ENCODE measurements at regions not wholly inside any gene's neighbourhood (a gene's known extent, or its start where the extent isn't known, plus 50 kb on each side); places are given as distances from the start of the nearest gene placed in this dataset.
A peak's percentile ranks its signal among the peaks of the same experiment; 100 is the strongest.

DNA sequence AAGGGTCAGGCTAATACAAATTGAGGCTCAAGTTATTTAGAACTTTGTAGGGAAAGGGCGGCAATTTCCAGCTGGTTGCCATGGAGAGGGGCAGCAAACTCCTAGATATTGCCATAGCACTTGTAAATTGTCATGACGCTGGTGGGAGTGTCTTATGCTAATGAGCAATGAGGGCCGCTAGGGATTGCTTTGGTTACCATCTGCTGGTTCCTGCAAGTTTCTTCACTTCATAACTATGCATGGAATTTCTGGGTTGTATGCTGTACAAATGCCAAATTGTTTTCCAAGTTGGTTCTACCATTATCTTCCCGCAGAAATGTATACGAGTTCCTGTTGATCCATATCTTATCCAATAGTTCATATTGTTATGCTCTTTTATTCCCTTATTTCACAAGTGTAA lies 1339.4 kb downstream of the EFNB2 start:
- Histone ChIP-seq H3K27me3 (ENCODE audit: control insufficient read depth, insufficient read depth, low read length) (no peaks in the 10 kb centered on the region), H3K36me3 (ENCODE audit: control insufficient read depth, insufficient read depth, low read length) (no peaks in the 10 kb centered on the region), H3K4me3 (ENCODE audit: low read depth, low read length) (no peak overlapping the region)
- no peak for TF ChIP-seq CTCF (IDR thresholded peaks at IDR 0.05; ENCODE audit: insufficient read depth, low read length, severe bottlenecking)
- FAIRE-seq (no peak), DNase-seq (ENCODE audit: low read depth) (peak; percentile 63)

DNA sequence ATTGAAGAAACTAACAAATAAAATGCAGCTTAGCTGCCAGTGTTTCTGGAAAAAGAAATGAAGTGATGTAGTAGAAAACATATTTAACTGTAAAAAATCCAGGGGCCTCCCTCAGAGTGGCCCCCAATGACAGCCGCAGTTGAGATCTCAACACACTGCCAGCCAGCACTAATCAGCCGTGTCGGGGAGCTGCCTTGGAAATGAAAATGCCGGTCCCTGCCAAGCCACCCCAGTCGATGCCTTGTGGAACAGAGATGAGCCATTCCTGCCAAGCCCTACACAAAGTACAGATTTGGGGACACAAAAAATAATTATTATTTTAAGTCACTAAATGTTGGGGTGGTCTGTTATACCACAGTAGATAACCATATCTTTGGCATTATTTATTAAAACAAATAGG lies 1342.4 kb downstream of the EFNB2 start:
- H3K27me3 ChIP-seq (ENCODE audit: control insufficient read depth, insufficient read depth, low read length) = no peaks in the 10 kb centered on the region
- H3K4me3 ChIP-seq (ENCODE audit: low read depth, low read length) = no peak overlapping the region
- TF ChIP-seq CTCF (IDR thresholded peaks at IDR 0.05; ENCODE audit: insufficient read depth, low read length, severe bottlenecking) = no peak
- DNase-seq (ENCODE audit: low read depth) (no peak), FAIRE-seq (no peak)
- no peaks in the 10 kb centered on the region for H3K36me3 ChIP-seq (ENCODE audit: control insufficient read depth, insufficient read depth, low read length)

DNA sequence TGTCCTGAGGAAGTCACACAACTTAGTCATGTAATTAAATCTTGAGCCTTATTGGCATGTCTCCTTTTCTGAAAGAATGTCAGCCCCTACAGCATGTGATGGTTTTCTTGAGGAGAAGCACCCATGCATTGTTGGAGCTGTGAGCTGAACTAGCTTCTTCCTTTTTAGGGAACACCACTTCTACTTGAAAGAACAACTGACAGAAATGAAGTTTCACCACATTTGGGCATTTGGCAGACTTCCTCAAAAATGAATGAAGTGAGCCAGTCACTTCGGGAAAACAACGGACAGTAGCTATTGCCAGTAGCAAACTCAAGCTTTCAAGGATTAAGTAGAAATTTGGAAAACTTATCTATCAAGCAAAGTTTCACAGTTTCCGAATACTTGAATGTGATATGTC lies 1351.3 kb downstream of the EFNB2 start:
- FAIRE-seq (no peak), DNase-seq (ENCODE audit: low read depth) (no peak)
- no peaks in the 10 kb centered on the region for H3K27me3 ChIP-seq (ENCODE audit: control insufficient read depth, insufficient read depth, low read length)
- no peaks in the 10 kb centered on the region for H3K36me3 ChIP-seq (ENCODE audit: control insufficient read depth, insufficient read depth, low read length)
- no peak for TF ChIP-seq CTCF (IDR thresholded peaks at IDR 0.05; ENCODE audit: insufficient read depth, low read length, severe bottlenecking)
- no peak overlapping the region for H3K4me3 ChIP-seq (ENCODE audit: low read depth, low read length)

DNA sequence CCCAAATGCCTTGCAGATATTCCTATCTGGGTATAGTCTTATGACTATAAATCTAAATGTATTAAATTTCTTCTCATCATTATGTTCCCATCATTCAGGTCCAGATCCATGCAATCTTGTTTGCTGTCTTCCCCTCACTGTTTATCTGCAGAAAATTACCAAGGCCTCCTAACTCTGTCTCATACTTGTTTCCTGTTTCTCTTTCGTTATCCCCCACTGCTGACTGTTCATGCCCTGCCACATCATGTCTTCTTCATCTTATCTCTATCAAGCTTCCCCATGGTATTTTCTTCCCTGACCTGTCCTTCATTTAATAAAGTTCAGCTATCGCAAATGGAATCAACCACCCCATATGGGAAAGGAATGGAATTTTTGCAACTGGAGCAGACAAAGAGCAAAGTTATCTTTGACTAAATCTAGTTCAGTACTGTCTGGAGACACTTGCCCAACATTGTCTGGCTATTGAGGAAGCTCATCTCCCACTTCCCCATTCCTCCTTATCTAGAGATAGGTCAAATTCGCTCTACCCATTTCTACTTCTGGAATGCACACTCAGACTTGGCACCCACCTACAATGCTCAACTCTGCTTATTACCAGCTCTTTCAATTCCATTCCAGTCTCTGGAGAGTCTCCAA lies 1358.1 kb downstream of the EFNB2 start:
- FAIRE-seq = no peak
- TF ChIP-seq CTCF (IDR thresholded peaks at IDR 0.05; ENCODE audit: insufficient read depth, low read length, severe bottlenecking) = no peak
- DNase-seq (ENCODE audit: low read depth) = no peak
- Histone ChIP-seq H3K4me3 (ENCODE audit: low read depth, low read length) (no peak overlapping the region), H3K36me3 (ENCODE audit: control insufficient read depth, insufficient read depth, low read length) (no peaks in the 10 kb centered on the region), H3K27me3 (ENCODE audit: control insufficient read depth, insufficient read depth, low read length) (no peaks in the 10 kb centered on the region)

DNA sequence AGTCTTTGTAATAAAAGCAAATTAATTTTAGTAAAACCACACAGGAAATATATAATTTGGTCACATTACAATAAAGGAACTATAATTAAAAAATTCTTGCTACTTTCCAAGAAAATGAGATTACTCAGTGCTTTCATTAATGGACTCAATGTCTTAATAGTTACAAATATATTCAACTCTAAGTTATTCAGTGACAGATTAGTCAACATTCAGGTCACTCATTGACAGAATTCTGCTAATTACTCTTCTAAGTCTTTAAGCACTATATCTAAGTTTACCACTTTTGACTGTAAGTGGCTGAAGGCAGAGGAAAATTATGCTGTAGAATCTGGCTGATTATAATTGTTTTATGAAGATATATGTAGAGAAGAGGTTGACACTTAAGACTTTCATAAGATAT lies 1365.0 kb downstream of the EFNB2 start:
- FAIRE-seq (no peak), DNase-seq (ENCODE audit: low read depth) (no peak)
- Histone ChIP-seq H3K4me3 (ENCODE audit: low read depth, low read length) (no peak overlapping the region), H3K36me3 (ENCODE audit: control insufficient read depth, insufficient read depth, low read length) (no peaks in the 10 kb centered on the region), H3K27me3 (ENCODE audit: control insufficient read depth, insufficient read depth, low read length) (no peaks in the 10 kb centered on the region)
- no peak for TF ChIP-seq CTCF (IDR thresholded peaks at IDR 0.05; ENCODE audit: insufficient read depth, low read length, severe bottlenecking)

- no peak for TF ChIP-seq CTCF (IDR thresholded peaks at IDR 0.05; ENCODE audit: insufficient read depth, low read length, severe bottlenecking)
- FAIRE-seq = no peak
- no peak for DNase-seq (ENCODE audit: low read depth)
Observed at GRCh38 chr13:105168295-105168694, 1367.2 kb downstream of the EFNB2 start.

More at GRCh38 chr13:105168295-105168694, 1367.2 kb downstream of the EFNB2 start:
- no peak overlapping the region for H3K4me3 ChIP-seq (ENCODE audit: low read depth, low read length)
- H3K27me3 ChIP-seq (ENCODE audit: control insufficient read depth, insufficient read depth, low read length) = no peaks in the 10 kb centered on the region
- no peaks in the 10 kb centered on the region for H3K36me3 ChIP-seq (ENCODE audit: control insufficient read depth, insufficient read depth, low read length)
